ENCODE measurements at regions not wholly inside any gene's neighbourhood (a gene's known extent, or its start where the extent isn't known, plus 50 kb on each side); places are given as distances from the start of the nearest gene placed in this dataset.

- no peak for TF ChIP-seq POLR2AphosphoS5 (IDR thresholded peaks at IDR 0.05; ENCODE audit: low read depth, low read length)
- no peak for TF ChIP-seq TAF1 (IDR thresholded peaks at IDR 0.05; ENCODE audit: borderline replicate concordance, low read depth, low read length)
- no peak for TF ChIP-seq POLR2A (IDR thresholded peaks at IDR 0.05; ENCODE audit: low read depth, low read length)
Measured at GRCh38 chr4:147078362-147078761, 132.7 kb upstream of the TTC29 start.

Data from GM12892 (cell line).